KBM-7 (cell line): ENCODE measurements at regions not wholly inside any gene's neighbourhood (a gene's known extent, or its start where the extent isn't known, plus 50 kb on each side); places are given as distances from the start of the nearest gene placed in this dataset.
A peak's percentile ranks its signal among the peaks of the same experiment; 100 is the strongest.
"Not testable (repeated sequence)": the region's sequence is repeated elsewhere in the genome, so short reads cannot be mapped to it uniquely, and the experiment has no call there.

Experiments
- DNase-seq: peaks from one replicate; pipeline ENCODE4 v3.0.0-alpha.2; 2015
- in situ Hi-C: fragments of 300-500 bp; cut with MboI; formaldehyde crosslinking; loops from 2 replicates; pipeline ENCODE4 v1.14.3; 2020; ENCODE audit warnings: low sequenced_read_pairs, low pct_unique_long_range_greater_than_20kb, mixed read lengths

GRCh38 chr3:153567556-153567955, 405.5 kb downstream of the RAP2B start:
- in situ Hi-C loops, result no loop called here
- no peak for DNase-seq

- DNase-seq, in situ Hi-C loops: not testable (repeated sequence)
Observed at GRCh38 chr3:153570481-153570880, 408.5 kb downstream of the RAP2B start.

GRCh38 chr3:153572165-153572564, 410.1 kb downstream of the RAP2B start:
- no peak for DNase-seq
- in situ Hi-C loops, result no loop called here

- in situ Hi-C loops, result no loop called here
- DNase-seq, result no peak
Observed at GRCh38 chr3:153572654-153573053, 410.6 kb downstream of the RAP2B start.

GRCh38 chr3:153573481-153573880, 411.5 kb downstream of the RAP2B start:
- in situ Hi-C loops, result no loop called here

GRCh38 chr3:153574445-153574844, 412.4 kb downstream of the RAP2B start:
- in situ Hi-C loops, result no loop called here
- no peak for DNase-seq

More at GRCh38 chr3:153573481-153573880, 411.5 kb downstream of the RAP2B start:
- no peak for DNase-seq

- in situ Hi-C loops, result loop anchor here (25.0 kb wide), 1 partner anchor 565 kb away; no protein-coding TSS in a partner anchor
Observed at GRCh38 chr3:153577059-153577736, 415.2 kb downstream of the RAP2B start.

GRCh38 chr3:153578046-153578445, 416.0 kb downstream of the RAP2B start:
- no peak for DNase-seq
- in situ Hi-C loops, result loop anchor here (25.0 kb wide), 1 partner anchor 566 kb away; no protein-coding TSS in a partner anchor

More at GRCh38 chr3:153577059-153577736, 415.2 kb downstream of the RAP2B start:
- no peak for DNase-seq

- DNase-seq, result no peak
- in situ Hi-C loops, result loop anchor here (25.0 kb wide), 1 partner anchor 578 kb away; no protein-coding TSS in a partner anchor
Observed at GRCh38 chr3:153590051-153590450, 428.0 kb downstream of the RAP2B start.

GRCh38 chr3:153591561-153592245, 429.7 kb downstream of the RAP2B start:
- in situ Hi-C loops, result loop anchor here (25.0 kb wide), 1 partner anchor 579 kb away; no protein-coding TSS in a partner anchor
- peak; percentile 74 for DNase-seq

GRCh38 chr3:153595186-153595815, 433.3 kb downstream of the RAP2B start:
- DNase-seq, result peak; percentile 54
- in situ Hi-C loops, result loop anchor here (25.0 kb wide), 1 partner anchor 583 kb away; no protein-coding TSS in a partner anchor

- no peak for DNase-seq
- in situ Hi-C loops, result loop anchor here (25.0 kb wide), 1 partner anchor 584 kb away; no protein-coding TSS in a partner anchor
Observed at GRCh38 chr3:153596401-153596800, 434.4 kb downstream of the RAP2B start.

- no peak for DNase-seq
- in situ Hi-C loops, result loop anchor here (25.0 kb wide), 1 partner anchor 587 kb away; no protein-coding TSS in a partner anchor
Observed at GRCh38 chr3:153599685-153600084, 437.7 kb downstream of the RAP2B start.

- no peak for DNase-seq
- in situ Hi-C loops, result no loop called here
Observed at GRCh38 chr3:153600896-153601295, 438.9 kb downstream of the RAP2B start.

GRCh38 chr3:153601374-153601853, 439.4 kb downstream of the RAP2B start:
- DNase-seq, result no peak
- in situ Hi-C loops, result no loop called here

- in situ Hi-C loops, result no loop called here
- DNase-seq, result no peak
Observed at GRCh38 chr3:153602801-153603200, 440.8 kb downstream of the RAP2B start.

GRCh38 chr3:153614140-153614539, 452.1 kb downstream of the RAP2B start:
- in situ Hi-C loops, result no loop called here
- DNase-seq, result no peak

- DNase-seq, result peak; percentile 29
- in situ Hi-C loops, result no loop called here
Observed at GRCh38 chr3:153614563-153614962, 452.5 kb downstream of the RAP2B start.

- no peak for DNase-seq
- in situ Hi-C loops, result no loop called here
Observed at GRCh38 chr3:153615863-153616262, 453.8 kb downstream of the RAP2B start.

GRCh38 chr3:153617463-153617862, 455.4 kb downstream of the RAP2B start:
- no peak for DNase-seq
- in situ Hi-C loops, result no loop called here
